ENCODE measurements at regions not wholly inside any gene's neighbourhood (a gene's known extent, or its start where the extent isn't known, plus 50 kb on each side); places are given as distances from the start of the nearest gene placed in this dataset.

GRCh38 chr1:87188640-87189039 lies 140.0 kb upstream of the LMO4 start:
- Histone ChIP-seq H2AK5ac (ENCODE audit: low read depth, low read length) (no peak overlapping the region), H3K27ac (ENCODE audit: low read depth, low read length) (no peak overlapping the region), H2BK20ac (ENCODE audit: low read length) (no peak overlapping the region), H4K8ac (ENCODE audit: extremely low read depth, insufficient read depth, low read length) (no peak overlapping the region), H2BK120ac (replicated peaks; ENCODE audit: low read depth, low read length) (no peak overlapping the region), H3K4me3 (ENCODE audit: extremely low read depth in 1 of 4, insufficient read depth in 2 of 4, low read depth in 3 of 4, low read length in 4 of 4) (no peak overlapping the region), H4K91ac (replicated peaks; ENCODE audit: insufficient read length, low read length) (no peak overlapping the region), H3K14ac (ENCODE audit: insufficient read length) (no peak overlapping the region), H4K5ac (ENCODE audit: insufficient read length, low read depth, low read length) (no peak overlapping the region), H3K9me3 (ENCODE audit: insufficient read depth in 2 of 2, low read depth in 1 of 2, low read length in 1 of 2) (no peaks in the 10 kb centered on the region), H3K23ac (ENCODE audit: insufficient read length) (no peak overlapping the region), H2BK15ac (ENCODE audit: low read length) (no peak overlapping the region), H3K4me2 (ENCODE audit: insufficient read depth in 1 of 2, low read depth in 2 of 2, low read length in 2 of 2) (no peak overlapping the region), H3K23me2 (ENCODE audit: low read depth, low read length) (no peaks in the 10 kb centered on the region), H3K27me3 (replicated peaks in 1 of 4; ENCODE audit: control insufficient read depth in 3 of 4, extremely low read depth in 1 of 4, insufficient read depth in 3 of 4, low read length in 3 of 4) (no peaks in the 10 kb centered on the region), H2BK5ac (ENCODE audit: low read depth, low read length) (no peak overlapping the region), H3K9ac (replicated peaks in 1 of 4; ENCODE audit: extremely low read depth in 1 of 4, low read depth in 3 of 4, low read length in 3 of 4) (no peak overlapping the region), H4K20me1 (replicated peaks in 1 of 2; ENCODE audit: control insufficient read depth in 1 of 2, insufficient read depth in 2 of 2, low read length in 2 of 2) (peaks cover 0 to 1% of the 10 kb centered on the region in 2 experiments), H3K18ac (ENCODE audit: extremely low read depth, low read length) (no peak overlapping the region), H2AFZ (ENCODE audit: low read length) (no peak overlapping the region), H2BK12ac (ENCODE audit: low read depth, low read length) (no peak overlapping the region), H3K79me1 (ENCODE audit: low read depth, low read length) (no peaks in the 10 kb centered on the region), H3K4ac (replicated peaks; ENCODE audit: insufficient read length, low read depth, low read length) (no peak overlapping the region), H3K79me2 (ENCODE audit: control insufficient read depth in 1 of 2, insufficient read depth in 2 of 2, low read length in 2 of 2) (no peaks in the 10 kb centered on the region), H3K36me3 (ENCODE audit: control insufficient read depth in 2 of 4, insufficient read depth in 4 of 4, low read length in 3 of 4) (no peaks in the 10 kb centered on the region), H3K56ac (replicated peaks; ENCODE audit: insufficient read length, low read depth, low read length) (no peak overlapping the region), H3K4me1 (replicated peaks in 1 of 4; ENCODE audit: control insufficient read depth in 3 of 4, insufficient read depth in 4 of 4, low read length in 3 of 4) (peaks cover 0 to 2% (median 0%) of the 10 kb centered on the region in 4 experiments; a peak in 1 of 7 replicates)
- FAIRE-seq: no peak
- no peak for TF ChIP-seq E2F6 (IDR thresholded peaks at IDR 0.05)
- no peak for TF ChIP-seq CTCF (IDR thresholded peaks at IDR 0.05; ENCODE audit: control extremely low read depth in 1 of 3, insufficient read depth in 1 of 3, low read depth in 1 of 3, low read length in 3 of 3)
- TF ChIP-seq RFX5 (IDR thresholded peaks at IDR 0.05; ENCODE audit: borderline replicate concordance, low read depth, low read length): no peak
- no peak for TF ChIP-seq POLR2A (IDR thresholded peaks at IDR 0.05; ENCODE audit: control extremely low read depth in 1 of 2, low read depth in 2 of 2, low read length in 2 of 2)
- no peak for TF ChIP-seq POU5F1 (IDR thresholded peaks at IDR 0.05; ENCODE audit: low read depth, low read length)
- no peak for TF ChIP-seq BRCA1 (IDR thresholded peaks at IDR 0.05; ENCODE audit: low read depth, low read length)
- CTCF ChIA-PET (ENCODE audit: partially characterized antibody): interaction anchor here (0.7 kb wide), 1 partner anchor 54 kb away, joined by 3 read pairs; no protein-coding TSS in a partner anchor
- DNase-seq (ENCODE audit: low read depth in 1 of 2, low spot score in 2 of 2): no peak
- 81% methylated on average over 3 of the region's 3 CpGs; no CpG with 5 or more reads in 1 of the 2 experiments for WGBS, 2 experiments (ENCODE audit: extremely low coverage in 1 of 2, insufficient coverage in 1 of 2, insufficient read length in 1 of 2, insufficient replicate concordance in 2 of 2, low coverage in 1 of 2, low lambda C conversion rate in 2 of 2, missing lambda C conversion rate in 1 of 2)
- POLR2A ChIA-PET (ENCODE audit: partially characterized antibody): interaction anchor here (1.8 kb wide), 1 partner anchor 16 kb away, joined by 3 read pairs; no protein-coding TSS in a partner anchor
